Activated T-cell treated with anti-CD3 and anti-CD28 coated beads, Interleukin-2, amount 50 U/mL, for 24 hours (primary cell): ENCODE measurements at regions not wholly inside any gene's neighbourhood (a gene's known extent, or its start where the extent isn't known, plus 50 kb on each side); places are given as distances from the start of the nearest gene placed in this dataset.
"Not testable (repeated sequence)": the region's sequence is repeated elsewhere in the genome, so short reads cannot be mapped to it uniquely, and the experiment has no call there.

Source experiments
- DNase-seq: peaks from one replicate; pipeline ENCODE4 v3.0.0-alpha.2; 2020
- H3K27ac Mint-ChIP-seq: 2 replicates; pipeline ENCODE4 v1.8.0; 2020; ENCODE audit warnings: mild to moderate bottlenecking, mixed read lengths
- H3K27me3 Mint-ChIP-seq: 2 replicates; pipeline ENCODE4 v1.8.0; 2020; ENCODE audit warnings: mixed read lengths
- H3K36me3 Mint-ChIP-seq: 2 replicates; pipeline ENCODE4 v1.8.0; 2020; ENCODE audit warnings: low read depth, mixed read lengths
- H3K4me1 Mint-ChIP-seq: 2 replicates; pipeline ENCODE4 v1.8.0; 2020; ENCODE audit warnings: low read depth, mixed read lengths
- H3K4me3 Mint-ChIP-seq: 2 replicates; pipeline ENCODE4 v1.8.0; 2020; ENCODE audit warnings: mild to moderate bottlenecking, moderate library complexity, mixed read lengths
- H3K9me3 Mint-ChIP-seq: 2 replicates; pipeline ENCODE4 v1.8.0; 2020; ENCODE audit warnings: mixed read lengths

- Mint-ChIP-seq H3K4me1 (no peaks in the 10 kb centered on the region), H3K36me3 (peaks cover 7% of the 10 kb centered on the region), H3K9me3 (peaks cover 44% of the 10 kb centered on the region), H3K27ac (no peak overlapping the region), H3K4me3 (no peak overlapping the region), H3K27me3 (no peaks in the 10 kb centered on the region)
- DNase-seq, result peak; percentile 11
Measured at GRCh38 chr12:34402899-34403705, 380.8 kb downstream of the ALG10 start.

- Mint-ChIP-seq H3K27ac (no peak overlapping the region), H3K4me3 (no peak overlapping the region), H3K9me3 (peaks cover 48% of the 10 kb centered on the region), H3K27me3 (no peaks in the 10 kb centered on the region), H3K36me3 (peaks cover 7% of the 10 kb centered on the region), H3K4me1 (no peaks in the 10 kb centered on the region)
- peak; percentile 8 for DNase-seq
Measured at GRCh38 chr12:34403706-34404376, 381.5 kb downstream of the ALG10 start.

DNA sequence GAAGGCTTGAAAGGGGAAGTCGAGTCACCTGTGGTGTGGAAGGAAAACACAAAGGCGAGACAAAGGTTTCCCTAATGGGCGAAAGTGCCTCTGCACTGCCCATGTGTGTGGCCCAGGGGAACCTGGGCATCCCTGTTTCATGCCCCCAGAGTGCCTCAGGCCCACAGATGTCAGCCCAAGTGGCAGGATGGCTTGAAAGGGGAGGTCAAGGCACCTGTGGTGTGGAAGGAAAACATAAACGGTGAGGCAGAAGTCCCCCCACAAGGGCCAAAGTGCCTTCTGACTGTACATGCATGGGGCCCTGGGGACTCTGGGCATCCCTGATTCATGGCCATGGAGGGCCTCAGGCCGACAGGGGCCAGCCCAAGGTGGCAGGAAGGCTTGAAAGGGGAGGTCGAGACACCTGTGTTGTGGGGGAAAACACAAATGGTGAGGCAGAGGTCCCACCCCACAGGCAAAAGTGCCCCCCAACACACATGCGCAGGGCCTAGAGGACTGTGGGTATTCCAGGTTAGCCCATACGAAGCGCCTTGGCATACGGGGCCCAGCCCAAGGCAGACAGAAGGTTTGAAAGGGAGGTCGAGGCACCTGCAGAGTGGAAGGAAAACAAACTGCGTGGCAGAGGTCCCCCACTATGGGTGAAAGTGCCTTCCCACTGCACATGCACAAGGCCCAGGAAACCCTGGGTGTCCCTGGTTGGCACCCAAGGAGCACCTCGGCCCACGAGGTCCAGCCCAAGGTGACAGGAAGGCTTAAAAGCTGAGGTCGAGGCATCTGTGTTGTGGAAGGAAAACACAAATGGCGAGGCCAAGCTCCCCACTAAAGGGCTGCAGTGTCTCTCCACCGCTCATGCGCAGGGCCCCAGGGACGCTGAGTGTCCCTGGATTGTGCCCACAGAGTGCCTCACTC lies 382.3 kb downstream of the ALG10 start:
- Mint-ChIP-seq H3K9me3 (peaks cover 52% of the 10 kb centered on the region), H3K4me3 (no peak overlapping the region), H3K27ac (no peak overlapping the region), H3K4me1 (no peaks in the 10 kb centered on the region), H3K27me3 (no peaks in the 10 kb centered on the region), H3K36me3 (peaks cover 9% of the 10 kb centered on the region)
- DNase-seq, result peak; percentile 6

- peak; percentile 14 for DNase-seq
- H3K4me3 Mint-ChIP-seq, result no peak overlapping the region
- peaks cover 58% of the 10 kb centered on the region for H3K9me3 Mint-ChIP-seq
- peaks cover 10% of the 10 kb centered on the region for H3K36me3 Mint-ChIP-seq
- no peaks in the 10 kb centered on the region for H3K4me1 Mint-ChIP-seq
- no peaks in the 10 kb centered on the region for H3K27me3 Mint-ChIP-seq
- no peak overlapping the region for H3K27ac Mint-ChIP-seq
Measured at GRCh38 chr12:34405286-34406227, 383.3 kb downstream of the ALG10 start.

DNA sequence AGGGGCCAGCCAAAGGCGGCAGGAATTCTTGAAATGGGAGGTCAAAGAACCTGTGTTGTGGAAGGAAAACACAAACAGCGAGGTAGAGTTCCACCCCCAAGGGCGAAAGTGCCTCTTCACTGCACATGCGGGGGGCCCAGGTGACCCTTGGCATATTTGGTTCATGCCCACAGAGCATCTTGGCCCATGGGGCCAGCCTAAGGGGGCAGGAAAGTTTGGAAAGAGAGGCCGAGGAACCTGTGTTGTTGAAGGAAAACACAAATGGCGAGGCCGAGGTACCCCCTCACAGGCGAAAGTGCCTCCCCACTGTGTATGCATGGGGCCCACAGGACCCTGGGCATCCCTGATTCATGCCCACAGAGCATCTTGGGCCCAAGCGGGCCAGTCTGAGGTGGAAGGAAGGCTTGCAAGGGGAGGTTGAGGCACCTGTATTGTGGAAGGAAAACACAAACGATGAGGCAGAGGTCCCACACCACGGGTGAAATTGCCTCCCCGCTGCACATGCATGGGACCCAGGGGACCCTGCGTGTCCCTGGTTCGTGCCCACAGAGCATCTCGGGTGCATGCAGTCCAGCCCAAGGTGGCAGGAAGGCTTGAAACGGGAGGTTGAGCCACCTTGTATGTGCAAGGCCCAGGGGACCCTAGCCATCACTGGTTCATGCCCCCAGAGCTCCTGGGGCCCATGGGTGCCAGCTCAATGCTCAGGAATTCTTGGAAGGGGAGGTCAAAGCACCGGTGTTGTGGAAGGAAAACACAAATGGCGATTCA lies 384.1 kb downstream of the ALG10 start:
- H3K27me3 Mint-ChIP-seq, result no peaks in the 10 kb centered on the region
- H3K9me3 Mint-ChIP-seq, result peaks cover 60% of the 10 kb centered on the region
- no peaks in the 10 kb centered on the region for H3K4me1 Mint-ChIP-seq
- H3K4me3 Mint-ChIP-seq, result no peak overlapping the region
- H3K27ac Mint-ChIP-seq, result no peak overlapping the region
- DNase-seq, result peak; percentile 3
- H3K36me3 Mint-ChIP-seq, result peaks cover 10% of the 10 kb centered on the region

- Mint-ChIP-seq H3K27ac (no peak overlapping the region), H3K4me1 (no peaks in the 10 kb centered on the region), H3K9me3 (peaks cover 62% of the 10 kb centered on the region), H3K36me3 (peaks cover 10% of the 10 kb centered on the region), H3K4me3 (no peak overlapping the region), H3K27me3 (no peaks in the 10 kb centered on the region)
- peak; percentile 5 for DNase-seq
Measured at GRCh38 chr12:34406996-34407300, 384.7 kb downstream of the ALG10 start.

DNA sequence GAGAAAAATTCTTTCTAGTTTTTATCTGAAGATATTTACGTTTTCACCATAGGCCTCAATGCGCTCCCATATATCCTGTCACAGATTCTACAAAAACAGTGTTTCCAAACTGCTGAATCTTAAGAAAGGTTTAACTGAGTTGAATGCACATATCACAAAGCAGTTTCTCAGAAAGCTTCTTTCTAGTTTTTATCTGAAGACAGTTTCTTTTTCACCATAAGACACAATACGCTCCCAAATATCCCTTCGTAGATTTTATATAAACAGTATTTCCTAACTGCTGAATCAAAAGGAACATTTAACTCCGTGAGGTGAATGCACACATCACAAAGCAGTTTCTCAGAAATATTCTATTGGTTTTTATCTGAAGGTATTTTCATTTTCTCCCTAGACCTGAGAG lies 385.5 kb downstream of the ALG10 start:
- no peaks in the 10 kb centered on the region for H3K4me1 Mint-ChIP-seq
- no peak for DNase-seq
- no peak overlapping the region for H3K4me3 Mint-ChIP-seq
- H3K9me3 Mint-ChIP-seq, result peaks cover 61% of the 10 kb centered on the region
- H3K27ac Mint-ChIP-seq, result no peak overlapping the region
- H3K27me3 Mint-ChIP-seq, result no peaks in the 10 kb centered on the region
- peaks cover 10% of the 10 kb centered on the region for H3K36me3 Mint-ChIP-seq

DNA sequence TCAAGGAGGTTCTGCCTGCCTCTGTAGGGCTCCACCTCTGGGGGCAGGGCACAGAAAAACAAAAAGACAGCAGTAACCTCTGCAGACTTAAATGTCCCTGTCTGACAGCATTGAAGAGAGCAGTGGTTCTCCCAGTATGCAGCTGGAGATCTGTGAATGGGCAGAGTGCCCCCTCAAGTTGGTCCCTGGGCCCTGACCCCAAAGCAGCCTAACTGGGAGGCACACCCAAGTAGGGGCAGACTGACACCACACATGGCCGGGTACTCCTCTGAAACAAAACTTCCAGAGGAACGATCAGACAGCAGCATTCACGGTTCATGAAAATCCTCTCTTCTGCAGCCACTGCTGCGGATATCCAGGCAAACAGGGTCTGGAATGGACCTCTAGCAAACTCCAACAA lies 409.2 kb downstream of the ALG10 start:
- not testable (repeated sequence) for H3K27me3 Mint-ChIP-seq, DNase-seq, H3K36me3 Mint-ChIP-seq, H3K4me1 Mint-ChIP-seq, H3K27ac Mint-ChIP-seq, H3K4me3 Mint-ChIP-seq
- H3K9me3 Mint-ChIP-seq, result peaks cover 26% of the 10 kb centered on the region
